Stimulated activated CD4-positive, alpha-beta T cell treated with anti-CD3 and anti-CD28 coated beads, TNF-alpha, amount 100 ng/mL, for 1 hour (primary cell): ENCODE measurements at regions not wholly inside any gene's neighbourhood (a gene's known extent, or its start where the extent isn't known, plus 50 kb on each side); places are given as distances from the start of the nearest gene placed in this dataset.

Experiments
- DNase-seq, 3 donors: peaks; one replicate each; pipeline ENCODE4 v3.0.0-alpha.2; 2020; ENCODE audit warnings: low read depth in 3 of 3, low spot score in 1 of 3

DNA sequence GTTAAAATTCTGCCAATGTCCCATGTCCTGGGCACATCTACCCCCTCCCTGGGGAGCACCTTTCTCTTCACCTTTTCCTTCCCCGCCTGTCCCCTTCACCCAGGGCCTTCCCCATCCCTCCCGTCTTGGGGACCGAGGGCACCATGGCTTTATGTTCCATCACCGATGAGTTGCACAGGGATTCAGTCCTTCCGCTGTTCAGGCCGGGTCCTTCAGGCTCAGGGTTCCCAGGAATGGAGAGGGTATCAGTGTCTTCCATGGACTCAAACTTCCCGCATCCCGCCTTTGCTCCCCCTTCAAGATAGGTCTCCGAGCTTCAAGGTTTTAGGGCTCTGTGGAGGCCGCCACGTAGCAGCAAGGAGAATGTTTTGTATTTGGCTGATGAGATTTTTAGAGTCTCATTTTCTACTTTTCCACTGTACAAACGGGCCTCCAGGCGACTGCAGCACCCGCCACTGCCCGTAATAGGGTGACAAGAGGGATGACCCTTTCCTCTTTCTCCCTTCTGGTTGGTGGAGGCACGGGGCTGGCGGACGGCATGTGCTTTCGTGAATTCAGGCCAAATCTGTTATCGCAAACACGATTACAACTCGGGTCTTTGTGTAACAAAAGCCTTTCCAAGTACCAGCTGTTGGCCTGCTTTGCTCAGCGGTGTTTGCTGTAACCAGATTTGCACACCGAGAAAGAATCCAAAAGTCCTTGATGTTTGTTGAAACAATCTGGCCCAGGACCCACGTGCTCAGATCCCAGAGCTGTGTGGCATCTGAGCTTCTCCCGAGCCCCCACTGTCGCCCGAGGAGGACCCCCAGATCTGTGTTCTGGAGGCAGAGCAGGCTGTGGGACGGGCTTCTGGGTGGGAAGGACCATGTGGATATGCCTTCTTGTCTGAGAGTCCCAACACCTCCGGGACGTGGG, 236.3 kb downstream of the SEC14L1 start:
- no peak for DNase-seq

- DNase-seq = no peak
Measured at GRCh38 chr17:77377710-77378235, 237.0 kb downstream of the SEC14L1 start.

GRCh38 chr17:77378318-77379064, 237.7 kb downstream of the SEC14L1 start:
- no peak for DNase-seq

GRCh38 chr17:77379065-77379428, 238.3 kb downstream of the SEC14L1 start:
- DNase-seq = no peak

DNA sequence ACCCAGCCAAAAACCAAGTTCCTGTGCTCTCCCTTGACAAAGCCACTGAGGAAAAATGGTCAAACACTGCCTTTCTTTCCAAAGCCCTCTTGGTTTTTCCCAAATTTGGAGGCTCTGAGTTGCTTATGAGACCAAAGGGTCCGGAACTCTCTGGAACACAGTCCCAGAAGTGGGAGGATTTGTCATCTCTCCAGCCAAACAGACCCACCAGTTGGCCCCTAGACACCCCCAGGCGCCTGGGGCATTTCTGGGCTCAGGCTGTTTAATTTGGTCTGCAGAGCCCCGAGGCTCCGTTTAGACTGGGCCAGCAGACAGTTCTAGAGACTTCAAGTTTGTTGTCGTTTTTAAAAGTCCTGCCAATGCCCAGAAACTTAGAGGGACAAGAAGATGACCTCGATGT, 239.1 kb downstream of the SEC14L1 start:
- DNase-seq = no peak

- DNase-seq = no peak
Measured at GRCh38 chr17:77380395-77381184, 239.8 kb downstream of the SEC14L1 start.

DNA sequence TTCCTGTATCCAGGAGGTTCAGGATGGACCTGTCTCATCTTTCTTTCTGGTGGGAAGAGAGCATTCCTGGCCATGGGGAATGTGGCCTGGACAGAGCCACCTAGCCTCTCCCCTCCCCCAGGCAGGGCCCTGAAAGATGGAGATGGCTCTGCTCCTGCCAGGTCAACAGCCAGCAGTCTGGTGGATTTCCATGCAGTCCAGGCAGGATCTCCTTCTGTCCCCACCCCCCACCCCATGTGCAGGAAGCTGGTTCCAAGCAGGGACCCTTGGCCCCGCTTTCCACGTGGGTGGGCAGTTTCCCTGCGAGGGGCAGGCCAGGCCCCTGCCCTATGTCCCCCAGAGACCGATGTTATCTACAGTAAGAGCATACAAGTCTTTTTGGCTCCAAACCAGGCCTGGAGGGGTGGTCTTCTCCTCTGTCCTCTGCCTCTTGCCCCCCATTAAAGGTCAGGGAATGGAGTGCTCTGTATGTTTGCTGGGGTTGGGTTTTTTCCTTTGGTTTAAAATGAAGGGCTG, 240.5 kb downstream of the SEC14L1 start:
- DNase-seq = no peak

- no peak for DNase-seq
Measured at GRCh38 chr17:77381731-77382130, 241.0 kb downstream of the SEC14L1 start.

DNA sequence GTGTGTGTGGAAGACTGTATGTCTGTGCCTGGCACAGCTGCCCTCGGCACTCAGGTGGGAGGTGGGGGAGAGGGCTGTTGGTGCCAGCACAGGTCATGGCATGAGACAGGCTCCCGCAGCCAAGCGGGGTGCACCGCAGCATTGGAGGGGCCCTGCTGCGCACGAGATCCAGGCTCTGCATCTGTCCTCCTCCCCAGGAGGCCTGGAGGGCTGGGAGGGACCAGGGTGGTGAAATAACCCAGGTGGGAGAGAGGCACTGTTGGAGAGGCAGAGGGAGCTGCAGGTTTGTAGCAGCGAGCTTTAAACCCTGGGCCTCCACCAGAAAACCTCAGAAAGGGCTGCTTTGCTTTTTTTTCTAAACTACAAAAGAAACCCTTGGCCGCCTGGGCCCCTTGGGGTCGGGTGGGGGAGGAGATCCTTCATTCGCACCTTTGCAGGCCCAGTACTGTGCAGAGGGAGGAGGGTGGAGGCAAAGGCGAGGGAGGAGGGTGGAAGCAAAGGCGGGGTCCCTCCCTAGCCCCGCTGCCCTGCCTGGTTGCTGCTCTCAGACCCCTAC, 241.7 kb downstream of the SEC14L1 start:
- no peak for DNase-seq

GRCh38 chr17:77382966-77383612, 242.3 kb downstream of the SEC14L1 start:
- DNase-seq = no peak

GRCh38 chr17:77383613-77384608, 243.1 kb downstream of the SEC14L1 start:
- no peak for DNase-seq

DNA sequence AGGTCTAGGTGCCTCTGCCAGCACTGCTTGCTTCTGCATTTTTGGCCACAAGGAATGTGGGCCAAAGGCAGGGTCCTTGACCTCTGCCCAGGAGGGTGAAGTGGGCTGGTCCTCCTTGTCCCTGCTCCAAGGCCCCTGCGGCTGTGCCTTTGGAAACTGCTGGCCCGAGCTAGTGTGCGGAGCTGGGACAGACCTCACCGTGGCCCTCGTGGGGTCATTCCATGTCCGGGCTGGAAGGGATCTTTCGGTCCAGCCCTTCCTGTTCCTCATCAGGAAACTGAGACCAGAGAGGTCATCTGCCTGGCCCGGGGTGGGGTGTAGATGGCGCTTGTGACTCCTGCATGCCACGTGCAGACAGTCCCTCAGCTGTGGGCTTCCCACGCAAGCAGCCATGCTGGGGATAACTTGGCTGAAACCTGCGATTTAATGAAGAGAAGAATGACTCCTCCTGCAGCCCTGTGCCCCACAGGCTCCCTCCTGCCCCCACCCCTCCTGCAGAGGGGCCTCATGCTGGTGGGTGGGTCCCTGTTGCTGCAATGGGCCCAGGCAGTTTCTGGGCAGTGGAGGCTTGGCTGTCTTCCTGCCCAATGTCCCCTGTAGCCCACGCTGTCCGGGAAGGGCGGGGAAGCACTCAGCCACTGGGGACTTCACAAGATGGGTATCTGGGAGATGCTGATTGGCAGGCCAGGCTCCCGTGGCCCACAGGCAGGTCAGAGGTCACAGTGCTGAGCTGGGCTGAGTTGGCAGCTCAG, 245.2 kb downstream of the SEC14L1 start:
- DNase-seq = no peak

DNA sequence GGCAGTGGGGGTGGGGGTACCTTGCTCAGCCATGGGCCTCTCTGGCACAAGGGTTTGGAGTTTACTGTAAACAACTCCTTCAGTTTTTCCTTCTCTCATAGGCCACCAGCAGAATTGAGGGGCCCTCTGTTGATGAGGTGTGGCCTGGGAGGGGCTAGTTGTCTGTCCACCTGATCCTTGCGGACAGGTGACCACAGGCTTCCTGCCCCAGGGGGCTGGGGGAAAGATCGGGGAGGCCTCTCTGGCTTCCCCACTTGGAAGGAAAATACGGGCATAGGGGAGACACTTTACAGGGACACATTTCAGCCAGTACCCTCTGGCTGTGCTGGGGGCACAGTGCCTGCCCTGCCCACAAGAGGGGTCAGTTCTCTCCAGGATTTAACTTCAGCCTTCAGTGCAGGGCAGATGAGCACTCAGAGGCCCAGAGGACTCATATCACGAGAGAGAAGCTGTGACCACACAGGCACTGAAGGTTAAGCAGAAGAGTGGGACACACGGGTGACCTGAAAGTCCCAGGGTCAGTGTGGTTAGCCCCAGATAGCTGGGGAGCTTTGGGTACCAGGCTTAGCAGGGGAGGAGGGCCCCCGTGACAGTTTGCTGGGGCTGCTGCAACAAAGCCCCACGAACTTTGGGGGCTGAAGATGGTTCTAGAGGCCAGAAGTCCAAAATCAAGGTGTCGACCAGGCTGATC, 245.9 kb downstream of the SEC14L1 start:
- no peak for DNase-seq

GRCh38 chr17:77387891-77388290, 247.1 kb downstream of the SEC14L1 start:
- no peak for DNase-seq

DNA sequence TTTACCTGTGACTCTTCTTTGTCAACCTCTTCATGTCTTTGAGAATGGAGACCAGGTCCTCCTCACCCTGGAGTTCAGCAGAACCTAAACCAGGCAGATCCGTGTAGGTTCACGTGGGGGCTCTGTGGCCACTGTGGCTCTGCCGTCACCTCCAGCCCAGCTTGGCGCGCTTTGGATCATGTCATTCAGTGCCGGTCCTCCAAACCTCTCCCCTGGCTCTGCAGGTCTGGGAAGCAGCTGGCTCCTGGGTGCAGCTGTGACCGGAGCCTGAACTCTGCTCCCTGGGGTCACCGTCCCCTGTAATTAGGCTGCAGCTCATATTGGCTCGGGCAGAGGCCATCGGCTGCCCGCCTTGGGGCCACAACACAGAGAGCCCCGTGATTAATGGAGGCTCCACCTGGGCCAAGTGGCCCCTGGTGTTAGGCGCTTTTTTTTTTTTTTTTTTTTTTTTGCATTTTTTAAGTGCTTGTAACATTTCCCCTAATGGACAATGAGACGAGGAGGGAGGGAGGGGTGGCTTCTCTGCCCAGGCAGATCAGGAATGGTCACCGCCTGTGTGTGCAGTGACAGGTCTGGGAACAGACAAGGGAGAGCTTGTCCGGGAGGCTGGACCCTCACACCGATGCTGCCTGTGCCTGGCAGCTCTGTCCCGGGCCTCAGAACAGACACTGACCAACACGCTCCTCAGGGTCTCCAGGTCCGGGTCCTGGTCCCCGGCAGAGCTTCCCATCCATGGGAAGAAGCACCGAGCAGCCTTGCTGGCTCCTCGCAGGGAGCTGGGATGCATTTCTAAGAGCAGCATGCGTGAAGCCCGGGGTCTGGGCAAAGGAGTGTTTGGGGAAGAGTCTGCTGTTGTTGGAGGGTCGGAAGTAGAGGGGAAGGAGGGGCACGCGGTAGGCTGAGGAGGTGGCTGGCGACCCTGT, 247.9 kb downstream of the SEC14L1 start:
- no peak for DNase-seq

- no peak for DNase-seq
Measured at GRCh38 chr17:77390870-77391269, 250.1 kb downstream of the SEC14L1 start.
